Neural cell (in vitro differentiated cells): ENCODE measurements at regions not wholly inside any gene's neighbourhood (a gene's known extent, or its start where the extent isn't known, plus 50 kb on each side); places are given as distances from the start of the nearest gene placed in this dataset.

Experiments used
- H2AFZ ChIP-seq: fragments of 200-600, 300-800 bp; sonication (generic), shearing (Covaris generic); 2 replicates; pipeline ENCODE4 v1.6.0; 2014; ENCODE audit warnings: low read depth, mild to moderate bottlenecking, antibody characterized with exemption, low read length, moderate library complexity
- H3F3A ChIP-seq: fragments of 200-600 bp; shearing (Covaris generic); 2 replicates; pipeline ENCODE4 v1.6.1; 2016; ENCODE audit warnings: mild to moderate bottlenecking, moderate library complexity, mixed read lengths, antibody characterized with exemption, low read length; ENCODE audit not compliant: insufficient read depth, poor library complexity, severe bottlenecking
- H3K27ac ChIP-seq: fragments of 200-600, 300-800 bp; sonication (generic), shearing (Covaris generic); 2 replicates; pipeline ENCODE4 v1.5.1; 2014; ENCODE audit warnings: mild to moderate bottlenecking, low read length, moderate library complexity
- H3K27me3 ChIP-seq: fragments of 300-800, 200-600 bp; sonication (generic), shearing (Covaris generic); 2 replicates; pipeline ENCODE4 v1.6.0; 2014; ENCODE audit warnings: mild to moderate bottlenecking, low read depth, low read length, moderate library complexity; ENCODE audit not compliant: insufficient read depth
- H3K36me3 ChIP-seq: fragments of 300-800, 200-600 bp; sonication (generic), shearing (Covaris generic); 2 replicates; pipeline ENCODE4 v1.5.1; 2014; ENCODE audit warnings: mild to moderate bottlenecking, antibody characterized with exemption, low read length, moderate library complexity; ENCODE audit not compliant: insufficient read depth
- H3K4me2 ChIP-seq: fragments of 300-800, 200-600 bp; sonication (generic), shearing (Covaris generic); 2 replicates; pipeline ENCODE4 v1.6.0; 2014; ENCODE audit warnings: mild to moderate bottlenecking, low read length
- H3K4me3 ChIP-seq: fragments of 300-800, 200-600 bp; sonication (generic), shearing (Covaris generic); 2 replicates; pipeline ENCODE4 v1.5.1; 2014; ENCODE audit warnings: mild to moderate bottlenecking, low read length, moderate library complexity
- H3K79me2 ChIP-seq: fragments of 200-600 bp; shearing (Covaris generic); replicated peaks from 2 replicates; pipeline ENCODE4 v1.6.0; 2014; ENCODE audit warnings: mild to moderate bottlenecking, low read length, moderate library complexity; ENCODE audit not compliant: insufficient read depth
- H3K9ac ChIP-seq: fragments of 300-800, 200-600 bp; sonication (generic), shearing (Covaris generic); 2 replicates; pipeline ENCODE4 v1.6.1; 2016; ENCODE audit warnings: mild to moderate bottlenecking, low read length, mixed read lengths
- H3K9me2 ChIP-seq: fragments of 200-600 bp; shearing (Covaris generic); 2 replicates; pipeline ENCODE4 v1.6.1; 2016; ENCODE audit warnings: mild to moderate bottlenecking, low read length, mixed read lengths; ENCODE audit not compliant: insufficient read depth
- H3K9me3 ChIP-seq: fragments of 200-600, 300-800 bp; sonication (generic), shearing (Covaris generic); 2 replicates; pipeline ENCODE4 v1.6.1; 2016; ENCODE audit warnings: mild to moderate bottlenecking, mixed run types, low read length, moderate library complexity, mixed read lengths
- H4K20me1 ChIP-seq: fragments of 200-600 bp; shearing (Covaris generic); 2 replicates; pipeline ENCODE4 v1.6.1; 2016; ENCODE audit warnings: mild to moderate bottlenecking, mixed run types; ENCODE audit not compliant: insufficient read depth
- EP300 ChIP-seq: fragments of 450-650 bp; conservative IDR thresholded peaks from 2 replicates; pipeline ENCODE4 v1.6.1; 2014; ENCODE audit warnings: antibody characterized with exemption, mild to moderate bottlenecking, moderate library complexity; ENCODE audit not compliant: poor library complexity, severe bottlenecking
- EZH2 ChIP-seq: fragments of 200-600, 300-800 bp; shearing (Covaris generic), sonication (generic); IDR thresholded peaks from 2 replicates; pipeline ENCODE4 v1.6.1; 2014; ENCODE audit warnings: antibody characterized with exemption, low read length, borderline replicate concordance, mild to moderate bottlenecking; ENCODE audit not compliant: insufficient read depth, poor library complexity, severe bottlenecking
- MXI1 ChIP-seq: fragments of 450-650 bp; conservative IDR thresholded peaks from 2 replicates; pipeline ENCODE4 v1.6.1; 2014; ENCODE audit warnings: antibody characterized with exemption, mild to moderate bottlenecking; ENCODE audit not compliant: poor library complexity, severe bottlenecking
- POLR2AphosphoS5 ChIP-seq: IDR thresholded peaks from 2 replicates; pipeline ENCODE4 v1.6.1; 2012
- RAD21 ChIP-seq: fragments of 450-650 bp; conservative IDR thresholded peaks from 2 replicates; pipeline ENCODE4 v1.6.1; 2014; ENCODE audit warnings: antibody characterized with exemption, mild to moderate bottlenecking, moderate library complexity
- SMC3 ChIP-seq: fragments of 450-650 bp; conservative IDR thresholded peaks from 2 replicates; pipeline ENCODE4 v1.6.1; 2014; ENCODE audit warnings: antibody characterized with exemption, mild to moderate bottlenecking, moderate library complexity; ENCODE audit not compliant: poor library complexity
- TAF1 ChIP-seq: IDR thresholded peaks from 2 replicates; pipeline ENCODE4 v1.6.1; 2012; ENCODE audit warnings: low read depth
- TF ChIP-seq, protein P1 (sequence below): fragments of 450-650 bp; IDR thresholded peaks from 2 replicates; pipeline ENCODE4 v1.5.1; 2014; ENCODE audit warnings: antibody characterized with exemption, mild to moderate bottlenecking, moderate library complexity; ENCODE audit not compliant: poor library complexity, severe bottlenecking
- TF ChIP-seq, protein P2 (sequence below): IDR thresholded peaks from 2 replicates; pipeline ENCODE4 v1.6.1; 2012; ENCODE audit warnings: borderline replicate concordance

DNA sequence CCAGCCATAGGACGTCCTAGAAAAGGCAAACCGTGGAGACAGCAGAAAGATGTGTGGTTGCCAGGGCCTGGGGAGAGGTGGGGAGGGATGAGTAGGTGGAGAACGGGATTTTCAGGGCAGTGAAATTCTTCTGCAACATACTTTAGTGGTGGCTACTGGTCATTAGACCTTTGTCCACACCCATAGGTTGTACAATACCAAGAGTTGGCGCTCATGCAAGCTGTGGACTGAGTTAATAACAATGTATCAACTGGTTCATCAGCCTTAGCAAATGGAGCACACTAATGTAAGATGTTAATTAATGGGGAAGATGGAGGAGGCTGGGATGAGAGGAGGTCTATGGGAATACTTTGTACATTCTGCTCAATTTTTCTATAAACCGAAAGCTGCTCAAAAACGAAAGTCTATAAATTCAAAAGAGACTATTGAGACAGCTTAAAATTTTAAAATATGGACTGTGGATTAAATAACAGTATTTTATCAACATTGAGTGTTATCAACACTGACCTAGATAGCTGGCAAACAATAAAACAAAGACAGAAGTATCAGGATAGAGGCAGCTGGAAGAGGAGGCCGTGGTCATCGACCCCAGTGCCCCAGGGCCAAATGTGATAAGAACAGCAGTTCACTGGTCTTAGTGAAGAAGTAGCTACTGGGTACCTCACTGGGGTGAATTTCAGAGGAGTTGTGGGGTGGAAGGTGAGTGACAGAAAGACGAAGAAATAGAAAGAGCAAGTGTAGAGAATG is 90.9 kb downstream of the SYNE3 start:
- no peak overlapping the region for H3K27ac ChIP-seq

DNA sequence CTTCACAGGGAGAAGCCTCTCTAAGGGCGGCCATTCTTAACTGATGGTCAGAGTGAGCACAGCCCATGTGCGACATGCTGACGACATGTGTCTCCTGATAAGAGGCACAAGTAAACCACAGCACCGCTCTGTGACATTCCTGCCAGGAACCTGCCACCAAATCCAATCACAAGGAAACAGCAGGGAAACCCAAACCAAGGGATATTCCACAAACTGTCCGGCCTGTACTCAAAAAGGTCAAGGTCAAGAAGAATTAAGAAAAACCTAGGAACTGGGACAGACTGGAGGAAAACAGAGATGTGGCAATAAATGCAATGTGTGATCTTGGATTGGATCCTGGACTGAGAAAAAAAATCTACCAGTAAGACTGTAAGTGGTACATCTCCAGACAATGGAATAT is 91.9 kb downstream of the SYNE3 start:
- Histone ChIP-seq H3K9me2 (no peaks in the 10 kb centered on the region), H3F3A (no peaks in the 10 kb centered on the region), H3K9ac (no peak overlapping the region), H3K27ac (no peak overlapping the region), H3K79me2 (no peaks in the 10 kb centered on the region), H4K20me1 (no peaks in the 10 kb centered on the region), H2AFZ (no peak overlapping the region), H3K27me3 (no peaks in the 10 kb centered on the region), H3K9me3 (no peaks in the 10 kb centered on the region), H3K36me3 (no peaks in the 10 kb centered on the region), H3K4me2 (no peak overlapping the region), H3K4me3 (no peak overlapping the region)
- TF ChIP-seq EP300, result no peak
- TF ChIP-seq EZH2, result no peak
- no peak for TF ChIP-seq POLR2AphosphoS5
- no peak for TF ChIP-seq RAD21
- no peak for TF ChIP-seq SMC3
- TF ChIP-seq MXI1, result no peak
- TF ChIP-seq, protein P1, sequence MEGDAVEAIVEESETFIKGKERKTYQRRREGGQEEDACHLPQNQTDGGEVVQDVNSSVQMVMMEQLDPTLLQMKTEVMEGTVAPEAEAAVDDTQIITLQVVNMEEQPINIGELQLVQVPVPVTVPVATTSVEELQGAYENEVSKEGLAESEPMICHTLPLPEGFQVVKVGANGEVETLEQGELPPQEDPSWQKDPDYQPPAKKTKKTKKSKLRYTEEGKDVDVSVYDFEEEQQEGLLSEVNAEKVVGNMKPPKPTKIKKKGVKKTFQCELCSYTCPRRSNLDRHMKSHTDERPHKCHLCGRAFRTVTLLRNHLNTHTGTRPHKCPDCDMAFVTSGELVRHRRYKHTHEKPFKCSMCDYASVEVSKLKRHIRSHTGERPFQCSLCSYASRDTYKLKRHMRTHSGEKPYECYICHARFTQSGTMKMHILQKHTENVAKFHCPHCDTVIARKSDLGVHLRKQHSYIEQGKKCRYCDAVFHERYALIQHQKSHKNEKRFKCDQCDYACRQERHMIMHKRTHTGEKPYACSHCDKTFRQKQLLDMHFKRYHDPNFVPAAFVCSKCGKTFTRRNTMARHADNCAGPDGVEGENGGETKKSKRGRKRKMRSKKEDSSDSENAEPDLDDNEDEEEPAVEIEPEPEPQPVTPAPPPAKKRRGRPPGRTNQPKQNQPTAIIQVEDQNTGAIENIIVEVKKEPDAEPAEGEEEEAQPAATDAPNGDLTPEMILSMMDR, result no peak
- no peak for TF ChIP-seq TAF1
- TF ChIP-seq, protein P2, sequence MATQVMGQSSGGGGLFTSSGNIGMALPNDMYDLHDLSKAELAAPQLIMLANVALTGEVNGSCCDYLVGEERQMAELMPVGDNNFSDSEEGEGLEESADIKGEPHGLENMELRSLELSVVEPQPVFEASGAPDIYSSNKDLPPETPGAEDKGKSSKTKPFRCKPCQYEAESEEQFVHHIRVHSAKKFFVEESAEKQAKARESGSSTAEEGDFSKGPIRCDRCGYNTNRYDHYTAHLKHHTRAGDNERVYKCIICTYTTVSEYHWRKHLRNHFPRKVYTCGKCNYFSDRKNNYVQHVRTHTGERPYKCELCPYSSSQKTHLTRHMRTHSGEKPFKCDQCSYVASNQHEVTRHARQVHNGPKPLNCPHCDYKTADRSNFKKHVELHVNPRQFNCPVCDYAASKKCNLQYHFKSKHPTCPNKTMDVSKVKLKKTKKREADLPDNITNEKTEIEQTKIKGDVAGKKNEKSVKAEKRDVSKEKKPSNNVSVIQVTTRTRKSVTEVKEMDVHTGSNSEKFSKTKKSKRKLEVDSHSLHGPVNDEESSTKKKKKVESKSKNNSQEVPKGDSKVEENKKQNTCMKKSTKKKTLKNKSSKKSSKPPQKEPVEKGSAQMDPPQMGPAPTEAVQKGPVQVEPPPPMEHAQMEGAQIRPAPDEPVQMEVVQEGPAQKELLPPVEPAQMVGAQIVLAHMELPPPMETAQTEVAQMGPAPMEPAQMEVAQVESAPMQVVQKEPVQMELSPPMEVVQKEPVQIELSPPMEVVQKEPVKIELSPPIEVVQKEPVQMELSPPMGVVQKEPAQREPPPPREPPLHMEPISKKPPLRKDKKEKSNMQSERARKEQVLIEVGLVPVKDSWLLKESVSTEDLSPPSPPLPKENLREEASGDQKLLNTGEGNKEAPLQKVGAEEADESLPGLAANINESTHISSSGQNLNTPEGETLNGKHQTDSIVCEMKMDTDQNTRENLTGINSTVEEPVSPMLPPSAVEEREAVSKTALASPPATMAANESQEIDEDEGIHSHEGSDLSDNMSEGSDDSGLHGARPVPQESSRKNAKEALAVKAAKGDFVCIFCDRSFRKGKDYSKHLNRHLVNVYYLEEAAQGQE, result no peak

More for the DNA sequence above, 90.9 kb downstream of the SYNE3 start:
- Histone ChIP-seq H3K79me2 (no peaks in the 10 kb centered on the region), H3K4me3 (no peak overlapping the region), H3K9me3 (no peaks in the 10 kb centered on the region), H3F3A (no peaks in the 10 kb centered on the region), H3K27me3 (no peaks in the 10 kb centered on the region), H2AFZ (no peak overlapping the region), H3K9ac (no peak overlapping the region), H3K36me3 (no peaks in the 10 kb centered on the region), H3K9me2 (no peaks in the 10 kb centered on the region), H4K20me1 (no peaks in the 10 kb centered on the region), H3K4me2 (no peak overlapping the region)
- TF ChIP-seq SMC3, result no peak
